Stimulated activated CD4-positive, alpha-beta T cell treated with anti-CD3 and anti-CD28 coated beads, Interleukin-2, amount 100 ng/mL, for 48 hours (primary cell): ENCODE measurements at regions not wholly inside any gene's neighbourhood (a gene's known extent, or its start where the extent isn't known, plus 50 kb on each side); places are given as distances from the start of the nearest gene placed in this dataset.
A peak's percentile ranks its signal among the peaks of the same experiment; 100 is the strongest.
"Not testable (repeated sequence)": the region's sequence is repeated elsewhere in the genome, so short reads cannot be mapped to it uniquely, and the experiment has no call there.

Experiments
- DNase-seq, 2 donors: peaks; one replicate each; pipeline ENCODE4 v3.0.0-alpha.2; 2020

GRCh38 chr2:87524619-87525188, 223.2 kb upstream of the PLGLB2 start:
- not testable (repeated sequence) for DNase-seq

- not testable (repeated sequence) for DNase-seq
Observed at GRCh38 chr2:87525497-87525991, 222.3 kb upstream of the PLGLB2 start.

GRCh38 chr2:87526258-87526657, 221.6 kb upstream of the PLGLB2 start:
- DNase-seq, result not testable (repeated sequence)

- DNase-seq, result not testable (repeated sequence)
Observed at GRCh38 chr2:87531968-87532715, 215.7 kb upstream of the PLGLB2 start.

- not testable (repeated sequence) for DNase-seq
Observed at GRCh38 chr2:87533390-87534272, 214.3 kb upstream of the PLGLB2 start.

GRCh38 chr2:87534273-87534889, 213.5 kb upstream of the PLGLB2 start:
- not testable (repeated sequence) for DNase-seq

- DNase-seq, result not testable (repeated sequence)
Observed at GRCh38 chr2:87536427-87536826, 211.5 kb upstream of the PLGLB2 start.

- DNase-seq, result not testable (repeated sequence)
Observed at GRCh38 chr2:87537251-87537671, 210.6 kb upstream of the PLGLB2 start.

GRCh38 chr2:87538268-87538667, 209.6 kb upstream of the PLGLB2 start:
- not testable (repeated sequence) for DNase-seq

- not testable (repeated sequence) for DNase-seq
Observed at GRCh38 chr2:87539151-87539943, 208.5 kb upstream of the PLGLB2 start.

- not testable (repeated sequence) for DNase-seq
Observed at GRCh38 chr2:87540242-87540641, 207.6 kb upstream of the PLGLB2 start.

- not testable (repeated sequence) for DNase-seq
Observed at GRCh38 chr2:87542599-87543174, 205.2 kb upstream of the PLGLB2 start.

- not testable (repeated sequence) for DNase-seq
Observed at GRCh38 chr2:87543797-87544196, 204.1 kb upstream of the PLGLB2 start.

- not testable (repeated sequence) for DNase-seq
Observed at GRCh38 chr2:87547106-87547505, 200.8 kb upstream of the PLGLB2 start.

- DNase-seq, result not testable (repeated sequence)
Observed at GRCh38 chr2:87547966-87548365, 199.9 kb upstream of the PLGLB2 start.

- not testable (repeated sequence) for DNase-seq
Observed at GRCh38 chr2:87548681-87549536, 199.0 kb upstream of the PLGLB2 start.

GRCh38 chr2:87549561-87550202, 198.2 kb upstream of the PLGLB2 start:
- not testable (repeated sequence) for DNase-seq

GRCh38 chr2:87554678-87555077, 193.2 kb upstream of the PLGLB2 start:
- not testable (repeated sequence) for DNase-seq

- peak in 1 of 2 donors; percentile 41 for DNase-seq
Observed at GRCh38 chr2:87555082-87555481, 192.8 kb upstream of the PLGLB2 start.

- not testable (repeated sequence) for DNase-seq
Observed at GRCh38 chr2:87559001-87559400, 188.9 kb upstream of the PLGLB2 start.
